Gastroesophageal sphincter (tissue), 4 donors: ENCODE measurements at regions not wholly inside any gene's neighbourhood (a gene's known extent, or its start where the extent isn't known, plus 50 kb on each side); places are given as distances from the start of the nearest gene placed in this dataset.

ENCODE experiments used
- ATAC-seq: fragments of 150-250 bp; one replicate; pipeline ENCODE4 v1.9.1; 2016; ENCODE audit warnings: mild to moderate bottlenecking, moderate library complexity
- H3K27ac ChIP-seq, 4 donors: fragments of 200-600 bp; sonication (generic) in 3 of 4; 1 replicate in 3 of 4; 2 replicates in 1 of 4; pipeline ENCODE4 v1.5.1; 2016 to 2019
- H3K27me3 ChIP-seq: fragments of 200-600 bp; sonication (generic); one replicate; pipeline ENCODE4 v1.5.1; 2019
- H3K36me3 ChIP-seq, 2 donors: fragments of 200-600 bp; sonication (generic); one replicate each; pipeline ENCODE4 v1.5.1; 2019; ENCODE audit warnings: control low read depth in 1 of 2
- H3K4me1 ChIP-seq, 3 donors: fragments of 200-600 bp; sonication (generic); 1 replicate in 2 of 3; 2 replicates in 1 of 3; pipeline ENCODE4 v1.5.1; 2016 to 2019; ENCODE audit warnings: control low read depth in 2 of 3
- H3K4me3 ChIP-seq, 2 donors: fragments of 200-600 bp; sonication (generic); one replicate each; pipeline ENCODE4 v1.5.1; 2019; ENCODE audit warnings: mild to moderate bottlenecking in 1 of 2, moderate library complexity in 1 of 2
- H3K9me3 ChIP-seq, 3 donors: fragments of 200-600 bp; sonication (generic); one replicate each; pipeline ENCODE4 v1.5.1; 2017 to 2019; ENCODE audit warnings: control low read depth in 2 of 3
- CTCF ChIP-seq, 4 experiments: fragments of 200-600 bp in 2 of 4; fragments of 450-650 bp in 2 of 4; sonication (generic) in 1 of 4; IDR thresholded peaks; one replicate each; pipeline ENCODE4 v1.5.1; 2017 to 2019; ENCODE audit warnings: antibody characterized with exemption in 4 of 4, mild to moderate bottlenecking in 2 of 4, moderate library complexity in 2 of 4
- EP300 ChIP-seq: sonication (generic); formaldehyde crosslinking; IDR thresholded peaks from one replicate; pipeline ENCODE4 v1.6.1; 2017; ENCODE audit warnings: antibody characterized with exemption, mild to moderate bottlenecking
- POLR2A ChIP-seq, 2 donors: fragments of 450-650 bp; IDR thresholded peaks; one replicate each; pipeline ENCODE4 v1.6.1; 2017; ENCODE audit warnings: antibody characterized with exemption in 2 of 2, mild to moderate bottlenecking in 2 of 2, moderate library complexity in 1 of 2
- POLR2AphosphoS5 ChIP-seq: sonication (generic); formaldehyde crosslinking; IDR thresholded peaks from one replicate; pipeline ENCODE4 v1.6.1; 2017; ENCODE audit warnings: antibody characterized with exemption
- WGBS, 2 donors: methylation state at CpG; one replicate each; pipeline ENCODE4 v1.1.5; 2018; ENCODE audit warnings: low coverage in 1 of 2; 5-methylcytosine and 5-hydroxymethylcytosine counted together

GRCh38 chrX:35722128-35722527 lies 76.0 kb upstream of the MAGEB16 start:
- Histone ChIP-seq H3K4me1 (no peaks in the 10 kb centered on the region), H3K9me3 (no peaks in the 10 kb centered on the region), H3K36me3 (no peaks in the 10 kb centered on the region), H3K27ac (no peak overlapping the region), H3K27me3 (no peaks in the 10 kb centered on the region), H3K4me3 (no peak overlapping the region)
- no peak for ATAC-seq
- 58 to 62% methylated on average over 2 to 3 of the region's 5 CpGs for WGBS, 2 donors
- TF ChIP-seq POLR2A (IDR thresholded peaks at IDR 0.05) (no peak), CTCF (IDR thresholded peaks at IDR 0.05) (no peak), EP300 (no peak), POLR2AphosphoS5 (no peak)

GRCh38 chrX:35726176-35726575 lies 72.0 kb upstream of the MAGEB16 start:
- Histone ChIP-seq H3K27me3 (no peaks in the 10 kb centered on the region), H3K4me3 (no peak overlapping the region), H3K36me3 (no peaks in the 10 kb centered on the region), H3K9me3 (no peaks in the 10 kb centered on the region), H3K27ac (no peak overlapping the region), H3K4me1 (no peaks in the 10 kb centered on the region)
- ATAC-seq: no peak
- TF ChIP-seq POLR2AphosphoS5: no peak
- no peak for TF ChIP-seq POLR2A (IDR thresholded peaks at IDR 0.05)
- no peak for TF ChIP-seq EP300
- no peak for TF ChIP-seq CTCF (IDR thresholded peaks at IDR 0.05)
- WGBS, 2 donors: 33 to 51% methylated on average over 1 to 2 of the region's 2 CpGs

- WGBS, 2 donors: 43 to 63% methylated on average over 2 to 3 of the region's 3 CpGs
- H3K9me3 ChIP-seq: no peaks in the 10 kb centered on the region
- TF ChIP-seq POLR2AphosphoS5 (no peak), CTCF (IDR thresholded peaks at IDR 0.05) (no peak), EP300 (no peak), POLR2A (IDR thresholded peaks at IDR 0.05) (no peak)
- H3K27me3 ChIP-seq: no peaks in the 10 kb centered on the region
- no peak overlapping the region for H3K4me3 ChIP-seq
- H3K36me3 ChIP-seq: no peaks in the 10 kb centered on the region
- no peak for ATAC-seq
- no peak overlapping the region for H3K27ac ChIP-seq
- H3K4me1 ChIP-seq: no peaks in the 10 kb centered on the region
Measured at GRCh38 chrX:35728481-35728880, 69.7 kb upstream of the MAGEB16 start.

GRCh38 chrX:35733879-35734278 lies 64.3 kb upstream of the MAGEB16 start:
- WGBS, 2 donors: no CpG with 5 or more reads among the region's 7 CpGs
- no peak for ATAC-seq
- no peaks in the 10 kb centered on the region for H3K4me1 ChIP-seq

More at GRCh38 chrX:35733879-35734278, 64.3 kb upstream of the MAGEB16 start:
- Histone ChIP-seq H3K27me3 (no peaks in the 10 kb centered on the region), H3K9me3 (no peaks in the 10 kb centered on the region), H3K36me3 (no peaks in the 10 kb centered on the region), H3K4me3 (no peak overlapping the region), H3K27ac (no peak overlapping the region)
- TF ChIP-seq CTCF (IDR thresholded peaks at IDR 0.05) (no peak), POLR2A (IDR thresholded peaks at IDR 0.05) (no peak), POLR2AphosphoS5 (no peak), EP300 (no peak)
